ENCODE measurements at regions not wholly inside any gene's neighbourhood (a gene's known extent, or its start where the extent isn't known, plus 50 kb on each side); places are given as distances from the start of the nearest gene placed in this dataset.

DNA sequence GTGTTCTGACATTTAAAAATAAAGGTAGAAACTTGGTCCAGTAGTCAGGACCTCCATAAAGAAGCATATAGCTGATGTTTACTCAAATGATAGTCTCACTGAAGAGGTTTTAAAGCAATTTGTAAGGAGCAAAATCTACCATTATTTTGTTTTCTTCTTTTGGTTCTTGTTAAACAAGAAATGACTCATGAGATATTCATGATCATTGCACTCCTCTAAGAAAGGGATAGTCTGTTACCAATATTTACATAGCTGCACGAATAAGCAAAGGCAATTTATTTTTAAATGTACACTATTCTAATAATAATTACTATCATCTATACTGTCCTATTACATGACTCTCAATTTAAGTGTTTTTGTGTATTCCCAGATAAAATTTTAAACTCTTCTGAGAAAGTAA lies 397.9 kb downstream of the FAM47B start:
- H3K27me3 ChIP-seq (replicated peaks; ENCODE audit: control insufficient read depth, insufficient read depth, low read length), result no peaks in the 10 kb centered on the region
- TF ChIP-seq, protein P1, sequence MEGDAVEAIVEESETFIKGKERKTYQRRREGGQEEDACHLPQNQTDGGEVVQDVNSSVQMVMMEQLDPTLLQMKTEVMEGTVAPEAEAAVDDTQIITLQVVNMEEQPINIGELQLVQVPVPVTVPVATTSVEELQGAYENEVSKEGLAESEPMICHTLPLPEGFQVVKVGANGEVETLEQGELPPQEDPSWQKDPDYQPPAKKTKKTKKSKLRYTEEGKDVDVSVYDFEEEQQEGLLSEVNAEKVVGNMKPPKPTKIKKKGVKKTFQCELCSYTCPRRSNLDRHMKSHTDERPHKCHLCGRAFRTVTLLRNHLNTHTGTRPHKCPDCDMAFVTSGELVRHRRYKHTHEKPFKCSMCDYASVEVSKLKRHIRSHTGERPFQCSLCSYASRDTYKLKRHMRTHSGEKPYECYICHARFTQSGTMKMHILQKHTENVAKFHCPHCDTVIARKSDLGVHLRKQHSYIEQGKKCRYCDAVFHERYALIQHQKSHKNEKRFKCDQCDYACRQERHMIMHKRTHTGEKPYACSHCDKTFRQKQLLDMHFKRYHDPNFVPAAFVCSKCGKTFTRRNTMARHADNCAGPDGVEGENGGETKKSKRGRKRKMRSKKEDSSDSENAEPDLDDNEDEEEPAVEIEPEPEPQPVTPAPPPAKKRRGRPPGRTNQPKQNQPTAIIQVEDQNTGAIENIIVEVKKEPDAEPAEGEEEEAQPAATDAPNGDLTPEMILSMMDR (IDR thresholded peaks at IDR 0.05; ENCODE audit: insufficient read depth, low read length, poor library complexity, severe bottlenecking), result no peak
- H3K36me3 ChIP-seq (ENCODE audit: control insufficient read depth, insufficient read depth, low read length), result no peaks in the 10 kb centered on the region
- no peak for DNase-seq (ENCODE audit: extremely low read depth, insufficient read length)
- H3K4me3 ChIP-seq (replicated peaks; ENCODE audit: low read depth, low read length), result no peak overlapping the region

DNA sequence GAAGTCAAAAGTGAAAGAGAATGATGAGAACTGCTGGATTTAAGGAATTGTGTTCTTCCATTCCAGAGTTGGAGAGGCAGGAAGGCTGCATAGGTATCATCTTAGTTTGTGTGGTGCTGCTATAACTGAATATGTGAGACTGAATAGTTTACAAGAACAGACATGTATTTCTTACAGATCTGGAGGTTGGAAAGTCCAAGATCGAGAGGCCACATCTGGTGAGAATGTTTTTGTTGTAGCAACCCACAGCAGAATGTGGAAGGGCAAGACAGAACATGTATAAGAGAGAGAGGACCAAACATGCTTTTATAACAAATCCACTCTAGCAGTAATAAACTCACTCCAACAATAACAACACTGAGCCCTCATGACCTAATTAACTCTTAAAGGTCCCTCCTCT lies 408.6 kb downstream of the FAM47B start:
- TF ChIP-seq, protein P1 (IDR thresholded peaks at IDR 0.05; ENCODE audit: insufficient read depth, low read length, poor library complexity, severe bottlenecking), result no peak
- Histone ChIP-seq H3K4me3 (replicated peaks; ENCODE audit: low read depth, low read length) (no peak overlapping the region), H3K27me3 (replicated peaks; ENCODE audit: control insufficient read depth, insufficient read depth, low read length) (no peaks in the 10 kb centered on the region), H3K36me3 (ENCODE audit: control insufficient read depth, insufficient read depth, low read length) (no peaks in the 10 kb centered on the region)
- no peak for DNase-seq (ENCODE audit: extremely low read depth, insufficient read length)

DNA sequence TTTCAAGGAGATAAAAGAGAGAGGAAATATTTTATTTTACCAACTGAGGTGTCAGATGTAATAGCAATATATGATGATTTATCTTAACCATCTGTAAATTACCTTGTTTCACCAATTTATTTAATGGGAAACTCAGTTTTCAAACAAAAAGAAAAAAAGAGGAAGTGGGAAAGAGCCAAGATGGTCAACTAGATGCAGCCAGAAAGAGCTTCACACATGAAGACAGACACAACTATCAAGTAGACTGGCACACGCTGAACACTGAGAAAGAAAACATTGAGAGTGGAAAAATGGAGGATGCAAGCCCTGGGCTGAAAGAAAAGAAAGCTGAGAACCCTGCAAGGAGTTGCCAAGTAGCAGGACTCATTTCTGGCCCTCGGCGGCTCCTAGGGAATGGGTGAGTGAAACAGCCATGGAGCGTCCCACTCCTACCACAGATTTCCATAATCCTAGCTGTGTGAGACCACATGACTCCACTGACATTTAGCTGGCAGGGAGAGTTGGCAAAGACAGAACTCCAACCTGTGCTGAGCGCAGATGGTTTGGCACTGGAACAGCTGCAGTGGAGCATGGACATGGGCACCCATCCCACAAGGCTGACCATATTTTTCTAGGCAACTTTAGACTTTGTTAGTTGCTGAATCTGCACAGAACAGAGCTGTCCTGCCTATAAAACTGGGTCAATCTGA lies 409.3 kb downstream of the FAM47B start:
- no peaks in the 10 kb centered on the region for H3K27me3 ChIP-seq (replicated peaks; ENCODE audit: control insufficient read depth, insufficient read depth, low read length)
- DNase-seq (ENCODE audit: extremely low read depth, insufficient read length), result no peak

GRCh38 chrX:35357656-35358055 lies 415.1 kb downstream of the FAM47B start:
- TF ChIP-seq, protein P1 (IDR thresholded peaks at IDR 0.05; ENCODE audit: insufficient read depth, low read length, poor library complexity, severe bottlenecking), result no peak
- no peak overlapping the region for H3K4me3 ChIP-seq (replicated peaks; ENCODE audit: low read depth, low read length)

More for the DNA sequence above, 409.3 kb downstream of the FAM47B start:
- TF ChIP-seq, protein P1 (IDR thresholded peaks at IDR 0.05; ENCODE audit: insufficient read depth, low read length, poor library complexity, severe bottlenecking), result no peak
- H3K36me3 ChIP-seq (ENCODE audit: control insufficient read depth, insufficient read depth, low read length), result no peaks in the 10 kb centered on the region
- no peak overlapping the region for H3K4me3 ChIP-seq (replicated peaks; ENCODE audit: low read depth, low read length)

GRCh38 chrX:35362866-35363265 lies 420.3 kb downstream of the FAM47B start:
- no peak for DNase-seq (ENCODE audit: extremely low read depth, insufficient read length)
- no peak overlapping the region for H3K4me3 ChIP-seq (replicated peaks; ENCODE audit: low read depth, low read length)
- H3K36me3 ChIP-seq (ENCODE audit: control insufficient read depth, insufficient read depth, low read length), result no peaks in the 10 kb centered on the region
- TF ChIP-seq, protein P1 (IDR thresholded peaks at IDR 0.05; ENCODE audit: insufficient read depth, low read length, poor library complexity, severe bottlenecking), result no peak
- no peaks in the 10 kb centered on the region for H3K27me3 ChIP-seq (replicated peaks; ENCODE audit: control insufficient read depth, insufficient read depth, low read length)

More at GRCh38 chrX:35357656-35358055, 415.1 kb downstream of the FAM47B start:
- no peaks in the 10 kb centered on the region for H3K36me3 ChIP-seq (ENCODE audit: control insufficient read depth, insufficient read depth, low read length)
- DNase-seq (ENCODE audit: extremely low read depth, insufficient read length), result no peak
- H3K27me3 ChIP-seq (replicated peaks; ENCODE audit: control insufficient read depth, insufficient read depth, low read length), result no peaks in the 10 kb centered on the region

Measured in GM06990 (cell line).